Panc1 (cell line): ENCODE measurements at regions not wholly inside any gene's neighbourhood (a gene's known extent, or its start where the extent isn't known, plus 50 kb on each side); places are given as distances from the start of the nearest gene placed in this dataset.

Experiments
- CTCF ChIP-seq: fragments of 450-650 bp; IDR thresholded peaks from 2 replicates; pipeline ENCODE4 v1.5.1; 2017; ENCODE audit warnings: mild to moderate bottlenecking
- REST ChIP-seq, 2 experiments: IDR thresholded peaks; 2 replicates each; pipeline ENCODE4 v1.6.1; 2011 to 2012; ENCODE audit warnings: low read depth in 2 of 2, control low read depth in 1 of 2, low read length in 1 of 2, mild to moderate bottlenecking in 1 of 2, moderate library complexity in 1 of 2; ENCODE audit not compliant: insufficient read depth in 1 of 2
- TCF7L2 ChIP-seq: IDR thresholded peaks from 2 replicates; pipeline ENCODE4 v1.6.1; 2011; ENCODE audit warnings: mild to moderate bottlenecking, low read depth, low read length, inconsistent platforms

GRCh38 chr10:28217848-28218247 is 85.0 kb downstream of the MPP7 start:
- TF ChIP-seq CTCF (no peak), TCF7L2 (no peak), REST (IDR thresholded peaks at IDR 0.05; ENCODE audit: insufficient read depth in 1 of 2, low read depth in 2 of 2, low read length in 1 of 2) (no peak)
